LoVo (cell line): ENCODE measurements at regions not wholly inside any gene's neighbourhood (a gene's known extent, or its start where the extent isn't known, plus 50 kb on each side); places are given as distances from the start of the nearest gene placed in this dataset.
A peak's percentile ranks its signal among the peaks of the same experiment; 100 is the strongest.
"Not testable (repeated sequence)": the region's sequence is repeated elsewhere in the genome, so short reads cannot be mapped to it uniquely, and the experiment has no call there.

Source experiments
- DNase-seq: peaks from one replicate; pipeline ENCODE4 v3.0.0-alpha.2; 2016; ENCODE audit warnings: low spot score

DNA sequence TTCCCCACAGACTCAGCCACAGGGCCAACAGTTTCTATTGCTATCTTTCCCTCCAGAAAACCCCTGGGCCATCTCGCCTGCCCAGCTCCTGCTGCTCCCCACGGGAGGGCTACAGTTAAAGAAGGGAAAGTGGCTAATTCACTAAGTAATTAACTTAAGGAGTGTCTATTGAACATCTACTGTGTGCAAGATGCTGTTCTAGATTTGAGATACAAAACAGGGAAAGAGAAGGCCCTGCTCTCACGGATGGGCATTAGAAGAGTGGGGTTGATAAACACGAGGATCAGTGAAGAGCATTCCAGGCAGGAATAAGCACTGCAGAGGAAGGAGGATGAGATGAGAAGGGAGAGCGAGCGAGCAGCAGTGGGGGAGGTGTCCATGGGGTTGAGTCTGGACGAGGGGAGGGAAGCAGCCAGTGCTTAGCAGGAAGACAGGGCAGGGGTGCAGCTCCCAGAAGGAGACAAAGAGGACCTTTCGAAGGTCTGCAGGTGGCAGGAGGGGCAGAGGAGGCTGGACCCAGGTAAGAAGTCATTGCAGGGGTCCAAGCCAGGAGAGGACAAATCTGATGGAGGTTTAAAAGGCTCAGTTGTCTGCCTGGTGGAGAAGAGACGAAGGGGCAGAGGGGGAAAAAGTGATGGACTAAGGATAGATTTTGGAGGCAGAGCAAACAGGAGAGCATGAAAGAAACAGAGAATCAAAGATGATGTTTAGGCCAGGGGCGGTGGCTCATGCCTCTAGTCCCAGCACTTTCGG is 64.7 kb downstream of the KLF15 start:
- no peak for DNase-seq

- no peak for DNase-seq
Measured at GRCh38 chr3:126291537-126291936, 65.7 kb downstream of the KLF15 start.

GRCh38 chr3:126291061-126291460 is 66.1 kb downstream of the KLF15 start:
- no peak for DNase-seq

DNA sequence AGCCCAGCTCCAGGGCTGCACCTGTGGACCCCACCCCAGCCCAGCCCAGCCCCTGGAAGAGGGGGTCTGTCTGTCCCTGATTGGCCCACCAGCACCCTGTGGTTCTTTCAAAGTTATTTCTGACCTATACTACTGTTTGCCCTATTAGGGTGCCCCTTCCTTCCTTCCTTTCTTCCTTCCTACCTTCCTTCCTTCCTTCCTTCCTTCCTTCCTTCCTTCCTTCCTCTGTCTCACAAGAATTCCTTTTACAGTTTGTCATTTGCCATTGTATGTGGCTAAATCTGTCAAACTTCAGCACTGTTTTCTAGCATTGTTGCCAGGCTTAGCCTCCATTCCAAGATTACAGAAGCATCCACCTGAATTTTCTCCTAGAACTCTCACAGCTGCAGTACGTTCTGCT is 66.9 kb downstream of the KLF15 start:
- DNase-seq, result no peak

DNA sequence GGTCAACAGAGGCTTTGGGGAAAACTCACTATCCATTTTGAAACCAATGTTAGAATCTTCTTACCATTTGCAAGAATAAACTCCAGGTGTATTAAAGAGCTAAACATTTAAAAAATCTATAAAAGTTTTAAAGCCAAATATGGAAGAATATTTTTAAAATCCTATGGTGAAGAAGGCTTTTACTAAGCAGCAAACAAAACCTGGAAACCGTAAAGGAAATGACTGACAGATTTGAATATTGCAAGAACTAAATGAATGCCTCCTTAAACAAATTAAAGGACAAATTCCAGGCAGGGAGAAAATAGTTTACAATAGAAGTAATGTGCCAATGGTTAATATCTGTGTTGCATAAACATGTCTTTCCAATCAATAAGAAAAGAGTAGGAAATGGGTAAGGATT is 68.1 kb downstream of the KLF15 start:
- no peak for DNase-seq

DNA sequence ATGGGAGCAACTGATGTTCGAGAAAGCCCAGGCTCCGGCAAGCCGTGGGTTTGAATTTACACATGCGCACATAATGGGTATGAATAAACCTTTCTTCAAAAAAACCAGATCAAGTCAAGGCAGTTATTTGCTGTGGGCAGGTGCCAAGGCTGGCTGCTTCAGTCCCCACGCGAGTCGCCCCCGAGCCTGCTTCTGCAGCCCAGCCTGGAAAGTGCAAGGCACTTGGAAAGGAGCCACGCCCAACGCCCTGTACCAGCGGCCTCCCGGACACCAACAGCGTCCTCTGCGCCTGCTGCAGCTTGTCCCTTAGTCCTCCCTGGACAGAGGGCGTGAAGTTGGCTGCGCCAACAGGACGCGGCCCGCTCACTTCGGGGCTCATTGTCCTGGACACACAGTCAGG is 68.9 kb downstream of the KLF15 start:
- no peak for DNase-seq

- DNase-seq, result peak; percentile 45
Measured at GRCh38 chr3:126287536-126288241, 69.5 kb downstream of the KLF15 start.

GRCh38 chr3:126287171-126287535 is 70.1 kb downstream of the KLF15 start:
- no peak for DNase-seq

GRCh38 chr3:126285369-126285768 is 71.8 kb downstream of the KLF15 start:
- no peak for DNase-seq

GRCh38 chr3:126284258-126284904 is 72.8 kb downstream of the KLF15 start:
- peak; percentile 44 for DNase-seq

DNA sequence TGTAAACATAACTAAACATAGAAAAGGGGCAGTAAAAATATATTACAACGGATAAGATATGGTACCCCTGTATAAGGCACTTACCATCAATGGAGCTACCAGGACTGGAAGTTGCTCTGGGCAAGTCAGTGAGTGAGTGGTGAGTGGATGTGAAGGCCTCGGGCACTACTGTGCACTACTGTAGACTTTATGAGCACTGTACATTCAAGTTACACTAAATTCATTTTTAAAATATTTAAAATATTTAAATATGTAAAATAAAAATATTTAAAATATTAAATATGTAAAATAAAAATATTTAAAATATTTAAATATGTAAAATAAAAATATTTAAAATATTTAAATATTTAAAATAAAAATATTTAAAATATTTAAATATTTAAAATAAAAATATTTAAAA is 73.6 kb downstream of the KLF15 start:
- DNase-seq, result not testable (repeated sequence)

DNA sequence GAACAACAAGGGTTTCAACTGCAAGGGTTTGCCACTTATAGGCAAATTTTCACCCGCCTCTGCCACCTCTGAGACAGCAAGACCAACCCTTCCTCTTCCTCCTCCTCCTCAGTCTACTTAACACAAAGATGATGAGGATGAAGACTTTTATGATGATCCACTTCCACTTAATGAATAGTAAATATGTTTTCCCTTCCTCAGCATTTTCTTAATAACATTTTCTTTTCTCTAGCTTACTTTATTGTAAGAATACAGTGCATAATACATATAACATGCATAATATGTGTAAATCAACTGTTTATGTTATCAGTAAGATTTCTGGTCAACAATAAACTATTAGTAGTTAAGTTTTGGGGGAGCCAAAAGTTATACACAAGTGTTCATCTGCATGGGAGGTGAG is 77.4 kb downstream of the KLF15 start:
- DNase-seq, result no peak

- DNase-seq, result no peak
Measured at GRCh38 chr3:126277629-126278378, 79.4 kb downstream of the KLF15 start.

GRCh38 chr3:126275620-126275904 is 81.6 kb downstream of the KLF15 start:
- no peak for DNase-seq

DNA sequence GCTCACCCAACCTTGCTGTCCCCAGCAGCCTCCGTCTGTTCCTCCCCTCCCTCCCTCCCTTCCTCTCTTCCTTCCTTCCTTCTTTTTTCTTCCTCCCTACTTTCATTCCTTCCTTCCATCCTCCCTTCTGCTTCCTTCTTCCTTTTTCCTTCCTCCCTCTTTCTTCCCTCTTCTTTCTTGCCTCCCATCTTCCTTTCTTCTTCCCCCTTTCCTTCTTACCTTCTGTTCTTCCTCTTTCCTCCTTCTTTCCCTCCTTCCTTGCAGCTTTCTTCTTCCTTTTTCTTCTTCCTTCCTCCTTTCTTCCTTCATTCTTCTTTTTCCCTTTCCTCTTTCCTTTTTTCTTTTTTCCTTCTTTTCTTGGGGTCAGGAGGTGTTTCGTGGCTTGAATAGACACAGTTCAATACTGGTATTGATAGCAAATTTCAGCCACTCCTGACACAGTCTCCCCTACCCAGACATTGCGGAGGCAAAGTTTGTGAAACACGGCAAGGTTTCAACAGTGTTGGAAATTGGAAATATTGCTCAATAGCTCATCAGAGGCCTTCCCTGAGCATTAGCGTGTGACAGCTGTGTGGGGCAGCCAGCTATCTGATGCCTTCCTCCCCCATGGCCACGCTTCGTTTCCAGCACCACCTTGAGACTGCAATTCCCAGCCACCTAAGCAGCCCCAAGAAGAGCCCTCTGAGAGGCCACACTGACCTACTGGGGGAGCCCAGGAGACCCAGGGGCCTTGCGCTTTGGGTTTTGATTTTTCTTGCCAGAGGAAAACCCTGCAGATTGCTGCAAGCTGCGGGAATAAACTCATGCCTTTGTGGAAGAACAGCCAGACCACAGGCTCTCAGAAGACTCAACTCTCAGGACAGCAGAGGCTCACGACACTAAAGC is 82.2 kb downstream of the KLF15 start:
- no peak for DNase-seq

DNA sequence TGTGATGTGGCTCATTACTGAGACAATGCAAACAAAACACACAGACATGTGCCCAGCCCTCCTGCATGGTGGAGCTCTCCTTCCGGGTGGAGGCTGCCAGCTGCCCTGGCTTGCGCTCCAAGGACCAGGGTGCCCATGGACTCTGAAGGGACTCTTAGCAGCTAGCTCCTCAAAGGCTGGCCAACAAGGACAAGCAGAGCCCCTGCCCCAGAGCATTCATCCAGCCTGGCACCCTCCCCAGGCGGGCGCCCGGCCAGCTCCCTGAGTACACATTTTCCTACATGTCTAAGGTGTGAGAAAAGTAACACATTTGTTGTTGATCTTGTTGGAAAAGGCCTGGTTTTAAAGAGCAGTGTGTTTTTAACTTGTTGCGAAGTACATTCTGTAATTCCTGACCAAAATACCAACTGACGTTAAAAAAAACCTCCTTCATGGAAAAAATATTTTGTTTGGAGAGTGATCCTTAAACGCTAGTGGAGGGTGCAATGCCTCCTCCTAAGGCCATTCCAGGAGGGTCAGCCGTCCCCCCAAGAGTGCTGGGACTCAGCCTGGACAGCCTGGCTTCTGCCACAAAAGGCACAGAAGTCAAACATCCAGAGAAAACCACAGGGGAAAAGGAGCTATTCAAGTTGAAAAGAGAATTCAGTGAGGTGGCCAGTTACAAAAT is 86.9 kb downstream of the KLF15 start:
- DNase-seq, result no peak

DNA sequence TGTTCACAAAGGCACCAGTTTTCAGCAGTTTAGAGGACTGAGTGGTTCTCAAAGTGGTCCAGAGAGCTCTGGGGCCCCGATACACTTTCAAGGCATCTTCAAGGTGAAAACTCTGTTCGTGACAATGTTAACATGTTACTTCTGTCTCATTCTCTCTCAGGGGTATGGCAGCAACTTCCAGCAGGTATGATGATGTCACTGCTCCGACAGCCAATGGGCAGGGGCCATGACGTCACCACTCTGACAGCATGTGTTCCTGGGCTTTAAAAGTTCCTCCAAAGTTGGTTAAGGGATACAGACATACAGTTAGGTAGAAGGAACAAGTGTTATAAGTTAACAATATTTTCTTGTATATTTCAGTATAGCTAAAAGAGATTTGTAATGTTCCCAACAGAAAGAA is 87.9 kb downstream of the KLF15 start:
- no peak for DNase-seq

- no peak for DNase-seq
Measured at GRCh38 chr3:126268866-126269265, 88.3 kb downstream of the KLF15 start.

DNA sequence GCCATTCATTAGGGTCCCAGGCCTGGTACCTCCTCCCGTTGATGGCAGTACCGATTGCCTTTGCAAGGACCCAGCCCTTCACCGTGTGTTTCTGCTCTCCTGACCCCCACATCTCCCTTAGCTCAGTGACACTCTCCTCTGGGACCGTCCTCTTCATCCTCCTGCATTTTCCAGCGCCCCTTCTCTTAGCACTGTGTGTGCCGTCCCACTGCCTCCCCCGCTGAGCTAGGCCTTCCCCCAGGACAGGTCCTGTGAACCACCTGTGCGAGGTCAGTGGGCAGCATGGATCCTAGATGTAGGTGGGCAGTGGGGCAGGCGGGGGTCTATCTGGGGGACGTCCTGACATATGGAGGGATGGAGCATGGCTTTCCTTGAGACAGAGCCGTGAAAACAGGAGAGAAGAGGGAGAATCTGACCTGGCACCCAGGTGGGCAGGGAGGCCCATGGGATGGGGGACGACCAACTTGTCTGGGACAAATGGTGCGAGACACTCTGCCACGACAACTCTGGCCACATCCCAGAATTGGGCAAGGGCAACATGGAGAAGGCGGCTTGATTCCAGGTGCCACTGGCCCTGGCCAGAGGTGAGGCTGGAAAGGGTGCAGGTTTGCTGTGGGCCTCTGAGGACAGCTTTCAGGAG is 87.7 kb upstream of the ALDH1L1 start:
- DNase-seq, result no peak

- DNase-seq, result peak; percentile 53
Measured at GRCh38 chr3:126267169-126267975, 87.0 kb upstream of the ALDH1L1 start.
